Neutrophil (primary cell): ENCODE measurements at regions not wholly inside any gene's neighbourhood (a gene's known extent, or its start where the extent isn't known, plus 50 kb on each side); places are given as distances from the start of the nearest gene placed in this dataset.

ENCODE experiments used
- H3K27ac ChIP-seq: fragments of 200-600 bp; sonication (generic); 2 replicates; pipeline ENCODE4 v1.5.1; 2016; ENCODE audit warnings: mild to moderate bottlenecking, moderate library complexity
- H3K27me3 ChIP-seq: fragments of 200-600 bp; sonication (generic); 2 replicates; pipeline ENCODE4 v1.6.0; 2016; ENCODE audit warnings: mild to moderate bottlenecking
- H3K36me3 ChIP-seq: fragments of 200-600 bp; sonication (generic); 2 replicates; pipeline ENCODE4 v1.5.1; 2017
- H3K4me1 ChIP-seq, 2 experiments: fragments of 200-600 bp in 1 of 2; sonication (generic) in 1 of 2; 1 replicate in 1 of 2; 2 replicates in 1 of 2; pipeline versions ENCODE4 v1.5.1 to v1.6.1; 2013 to 2016; ENCODE audit warnings: low read depth in 1 of 2, low read length in 1 of 2, mild to moderate bottlenecking in 1 of 2, moderate library complexity in 1 of 2; ENCODE audit not compliant: control insufficient read depth in 1 of 2, insufficient read depth in 1 of 2
- H3K4me3 ChIP-seq, 2 experiments: fragments of 200-600 bp in 1 of 2; sonication (generic) in 1 of 2; 1 replicate in 1 of 2; 2 replicates in 1 of 2; pipeline ENCODE4 v1.5.1; 2013 to 2016; ENCODE audit warnings: low read depth in 1 of 2, low read length in 1 of 2, mild to moderate bottlenecking in 1 of 2, moderate library complexity in 1 of 2
- H3K9me3 ChIP-seq: fragments of 200-600 bp; sonication (generic); 2 replicates; pipeline ENCODE4 v1.5.1; 2016
- CTCF ChIP-seq: fragments of 200-600 bp; sonication (generic); IDR thresholded peaks from 2 replicates; pipeline ENCODE4 v1.5.1; 2016; ENCODE audit warnings: antibody characterized with exemption

GRCh38 chr10:118467200-118467599 is 125.1 kb upstream of the FAM204A start:
- Histone ChIP-seq H3K9me3 (no peaks in the 10 kb centered on the region), H3K27me3 (peaks cover 63% of the 10 kb centered on the region), H3K4me1 (no peaks in the 10 kb centered on the region), H3K36me3 (no peaks in the 10 kb centered on the region), H3K27ac (no peak overlapping the region), H3K4me3 (no peak overlapping the region)
- no peak for TF ChIP-seq CTCF

- H3K4me1 ChIP-seq = no peaks in the 10 kb centered on the region
- no peak for TF ChIP-seq CTCF
- no peaks in the 10 kb centered on the region for H3K36me3 ChIP-seq
These were observed 123.3 kb upstream of the FAM204A start for GRCh38 chr10:118465300-118465874.

GRCh38 chr10:118463740-118464139 is 121.6 kb upstream of the FAM204A start:
- no peaks in the 10 kb centered on the region for H3K9me3 ChIP-seq
- H3K27me3 ChIP-seq = peaks cover 81% of the 10 kb centered on the region
- H3K4me3 ChIP-seq = no peak overlapping the region
- no peak for TF ChIP-seq CTCF
- H3K4me1 ChIP-seq = no peaks in the 10 kb centered on the region
- H3K36me3 ChIP-seq = no peaks in the 10 kb centered on the region
- no peak overlapping the region for H3K27ac ChIP-seq

More at GRCh38 chr10:118465300-118465874, 123.3 kb upstream of the FAM204A start:
- H3K27me3 ChIP-seq = peaks cover 66% of the 10 kb centered on the region
- H3K4me3 ChIP-seq = no peak overlapping the region
- no peaks in the 10 kb centered on the region for H3K9me3 ChIP-seq
- H3K27ac ChIP-seq = no peak overlapping the region

GRCh38 chr10:118462401-118462800 is 120.3 kb upstream of the FAM204A start:
- H3K36me3 ChIP-seq = no peaks in the 10 kb centered on the region
- H3K27ac ChIP-seq = no peak overlapping the region
- H3K27me3 ChIP-seq = peaks cover 85% of the 10 kb centered on the region
- H3K4me1 ChIP-seq = no peaks in the 10 kb centered on the region
- no peak for TF ChIP-seq CTCF
- H3K9me3 ChIP-seq = no peaks in the 10 kb centered on the region
- no peak overlapping the region for H3K4me3 ChIP-seq

- H3K9me3 ChIP-seq = no peaks in the 10 kb centered on the region
- no peaks in the 10 kb centered on the region for H3K4me1 ChIP-seq
- H3K4me3 ChIP-seq = no peak overlapping the region
- H3K27ac ChIP-seq = no peak overlapping the region
- TF ChIP-seq CTCF = peak; percentile 13
- no peaks in the 10 kb centered on the region for H3K36me3 ChIP-seq
- H3K27me3 ChIP-seq = peaks cover 78% of the 10 kb centered on the region
These were observed 117.6 kb upstream of the FAM204A start for GRCh38 chr10:118459642-118460193.
